ENCODE measurements at regions not wholly inside any gene's neighbourhood (a gene's known extent, or its start where the extent isn't known, plus 50 kb on each side); places are given as distances from the start of the nearest gene placed in this dataset.

- in situ Hi-C loops (cut with HindIII; ENCODE audit: low sequenced_read_pairs), result loop anchor here (5.0 kb wide), 2 partner anchors 69 to 111 kb away; no protein-coding TSS in a partner anchor
Measured at GRCh38 chr3:157752956-157753786, 250.0 kb upstream of the VEPH1 start.

GRCh38 chr3:157752554-157752953 lies 249.3 kb upstream of the VEPH1 start:
- in situ Hi-C loops (cut with HindIII; ENCODE audit: low sequenced_read_pairs), result loop anchor here (5.0 kb wide), 2 partner anchors 70 to 110 kb away; no protein-coding TSS in a partner anchor

- in situ Hi-C loops (cut with HindIII; ENCODE audit: low sequenced_read_pairs), result loop anchor here (5.0 kb wide), 2 partner anchors 71 to 109 kb away; no protein-coding TSS in a partner anchor
Measured at GRCh38 chr3:157751386-157751785, 248.2 kb upstream of the VEPH1 start.

- in situ Hi-C loops (cut with HindIII; ENCODE audit: low sequenced_read_pairs), result no loop called here
Measured at GRCh38 chr3:157746391-157746790, 243.2 kb upstream of the VEPH1 start.

GRCh38 chr3:157741607-157742006 lies 238.4 kb upstream of the VEPH1 start:
- in situ Hi-C loops (cut with HindIII; ENCODE audit: low sequenced_read_pairs), result no loop called here

GRCh38 chr3:157738441-157738840 lies 235.2 kb upstream of the VEPH1 start:
- in situ Hi-C loops (cut with HindIII; ENCODE audit: low sequenced_read_pairs), result no loop called here

GRCh38 chr3:157718800-157719199 lies 215.6 kb upstream of the VEPH1 start:
- in situ Hi-C loops (cut with HindIII; ENCODE audit: low sequenced_read_pairs), result loop anchor here (5.0 to 10.0 kb wide), 2 partner anchors 44 to 326 kb away; no protein-coding TSS in a partner anchor

GRCh38 chr3:157713101-157713500 lies 209.9 kb upstream of the VEPH1 start:
- in situ Hi-C loops (cut with HindIII; ENCODE audit: low sequenced_read_pairs), result loop anchor here (10.0 kb wide), 1 partner anchor 332 kb away; no protein-coding TSS in a partner anchor

GRCh38 chr3:157705258-157705657 lies 202.0 kb upstream of the VEPH1 start:
- in situ Hi-C loops (cut with HindIII; ENCODE audit: low sequenced_read_pairs), result loop anchor here (5.0 kb wide), 1 partner anchor 63 kb away; no protein-coding TSS in a partner anchor

- in situ Hi-C loops (cut with HindIII; ENCODE audit: low sequenced_read_pairs), result no loop called here
Measured at GRCh38 chr3:157700405-157700804, 197.2 kb upstream of the VEPH1 start.

- in situ Hi-C loops (cut with HindIII; ENCODE audit: low sequenced_read_pairs), result no loop called here
Measured at GRCh38 chr3:157695586-157695985, 192.4 kb upstream of the VEPH1 start.

GRCh38 chr3:157695103-157695502 lies 191.9 kb upstream of the VEPH1 start:
- in situ Hi-C loops (cut with HindIII; ENCODE audit: low sequenced_read_pairs), result no loop called here

GRCh38 chr3:157693762-157694161 lies 190.5 kb upstream of the VEPH1 start:
- in situ Hi-C loops (cut with HindIII; ENCODE audit: low sequenced_read_pairs), result no loop called here

- in situ Hi-C loops (cut with HindIII; ENCODE audit: low sequenced_read_pairs), result no loop called here
Measured at GRCh38 chr3:157692468-157692867, 189.3 kb upstream of the VEPH1 start.

- in situ Hi-C loops (cut with HindIII; ENCODE audit: low sequenced_read_pairs), result no loop called here
Measured at GRCh38 chr3:157683668-157684067, 180.5 kb upstream of the VEPH1 start.

- in situ Hi-C loops (cut with HindIII; ENCODE audit: low sequenced_read_pairs), result no loop called here
Measured at GRCh38 chr3:157672061-157672460, 168.8 kb upstream of the VEPH1 start.

GRCh38 chr3:157671656-157672055 lies 168.4 kb upstream of the VEPH1 start:
- in situ Hi-C loops (cut with HindIII; ENCODE audit: low sequenced_read_pairs), result no loop called here

- in situ Hi-C loops (cut with HindIII; ENCODE audit: low sequenced_read_pairs), result no loop called here
Measured at GRCh38 chr3:157669416-157669815, 166.2 kb upstream of the VEPH1 start.

GRCh38 chr3:157667493-157667892 lies 164.3 kb upstream of the VEPH1 start:
- in situ Hi-C loops (cut with HindIII; ENCODE audit: low sequenced_read_pairs), result no loop called here

GRCh38 chr3:157662171-157662570 lies 159.0 kb upstream of the VEPH1 start:
- in situ Hi-C loops (cut with HindIII; ENCODE audit: low sequenced_read_pairs), result no loop called here

- in situ Hi-C loops (cut with HindIII; ENCODE audit: low sequenced_read_pairs), result no loop called here
Measured at GRCh38 chr3:157660847-157661246, 157.6 kb upstream of the VEPH1 start.

GRCh38 chr3:157652366-157652765 lies 149.2 kb upstream of the VEPH1 start:
- in situ Hi-C loops (cut with HindIII; ENCODE audit: low sequenced_read_pairs), result no loop called here
